A172 (cell line): ENCODE measurements at regions not wholly inside any gene's neighbourhood (a gene's known extent, or its start where the extent isn't known, plus 50 kb on each side); places are given as distances from the start of the nearest gene placed in this dataset.

Experiments used
- DNase-seq: peaks from one replicate; pipeline ENCODE4 v3.0.0-alpha.2; 2015; ENCODE audit warnings: low spot score

DNA sequence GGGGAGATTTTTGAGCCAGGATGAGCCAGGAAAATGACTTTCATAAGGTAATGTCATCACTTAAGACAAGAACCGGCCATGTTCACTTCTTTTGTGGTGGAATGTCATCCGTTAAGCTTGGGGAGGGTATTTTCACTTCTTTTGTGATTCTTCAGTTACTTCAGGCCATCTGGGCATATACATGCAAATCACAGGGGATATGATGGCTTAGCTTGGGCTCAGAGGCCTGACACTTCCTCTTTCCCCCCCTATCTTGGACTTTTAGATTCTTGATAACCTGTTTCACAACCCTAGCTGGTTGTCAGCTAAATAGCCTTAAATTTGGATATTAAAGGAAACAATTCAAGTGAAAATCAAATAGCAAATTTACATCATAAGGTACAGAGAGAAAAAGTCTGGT is 986.0 kb downstream of the NLGN4Y start:
- DNase-seq, result no peak

GRCh38 chrY:15510984-15511650 is 986.8 kb downstream of the NLGN4Y start:
- DNase-seq, result no peak

- DNase-seq, result peak; percentile 27
Measured at GRCh38 chrY:15535131-15535530, 1010.8 kb downstream of the NLGN4Y start.

GRCh38 chrY:15535784-15536511 is 1011.6 kb downstream of the NLGN4Y start:
- peak; percentile 96 for DNase-seq

GRCh38 chrY:15540516-15540915 is 1016.2 kb downstream of the NLGN4Y start:
- no peak for DNase-seq

GRCh38 chrY:15546177-15546754 is 1021.9 kb downstream of the NLGN4Y start:
- no peak for DNase-seq

DNA sequence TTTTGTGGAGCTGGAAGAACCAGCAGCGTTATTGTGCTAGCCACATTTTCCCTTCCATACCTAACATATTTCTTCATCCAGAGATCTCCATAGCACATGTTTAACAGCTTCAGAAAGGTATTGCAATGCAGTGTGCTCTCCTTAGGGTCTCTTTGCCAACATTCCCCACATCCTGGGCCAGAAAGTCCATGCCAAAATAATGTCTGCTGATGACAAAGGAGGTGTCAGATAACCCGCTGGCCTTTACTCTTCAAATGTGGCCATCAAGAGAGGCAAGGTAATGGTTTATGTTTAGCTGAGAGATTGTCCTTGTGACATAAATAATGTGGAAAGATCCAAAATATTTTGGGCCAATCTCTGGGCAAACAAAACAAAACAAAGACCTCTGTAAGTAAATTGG is 1027.7 kb downstream of the NLGN4Y start:
- no peak for DNase-seq

DNA sequence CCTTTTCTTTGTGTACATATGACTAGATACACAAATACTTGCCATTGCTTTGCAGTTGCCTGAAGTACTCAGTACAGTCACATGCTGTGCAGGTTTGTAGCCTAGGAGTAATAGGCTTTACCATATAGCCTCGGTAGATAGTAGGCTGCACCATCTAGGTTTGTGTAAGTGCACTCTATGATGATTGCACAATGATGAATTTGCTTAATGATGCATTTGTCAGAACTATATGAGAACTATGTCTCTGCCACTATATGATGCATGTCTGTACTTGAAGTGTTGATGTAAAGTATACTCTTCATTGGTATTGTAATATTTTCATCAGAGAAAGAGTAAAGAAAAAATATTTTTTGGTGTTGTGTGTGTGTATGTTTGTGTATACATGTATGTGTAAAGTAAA is 1030.7 kb downstream of the NLGN4Y start:
- DNase-seq, result no peak

DNA sequence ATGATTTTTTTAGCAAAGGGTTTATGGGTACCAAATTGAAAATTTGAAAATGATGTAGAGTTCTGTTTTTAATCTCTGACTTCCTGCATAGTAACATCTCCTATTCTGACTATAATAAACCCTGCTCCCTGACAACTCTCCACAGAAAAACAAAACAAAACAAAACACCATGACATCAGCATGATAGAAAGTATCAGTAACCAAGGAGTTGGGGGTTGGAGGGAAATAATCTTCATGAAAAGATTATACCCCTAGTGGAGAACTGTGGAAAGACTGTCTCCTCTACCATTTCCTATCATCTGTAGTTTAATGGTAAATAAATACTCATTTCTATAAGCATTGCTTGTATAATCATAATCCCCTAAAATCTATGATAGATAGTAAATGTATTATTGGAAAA is 1034.8 kb downstream of the NLGN4Y start:
- DNase-seq, result no peak

DNA sequence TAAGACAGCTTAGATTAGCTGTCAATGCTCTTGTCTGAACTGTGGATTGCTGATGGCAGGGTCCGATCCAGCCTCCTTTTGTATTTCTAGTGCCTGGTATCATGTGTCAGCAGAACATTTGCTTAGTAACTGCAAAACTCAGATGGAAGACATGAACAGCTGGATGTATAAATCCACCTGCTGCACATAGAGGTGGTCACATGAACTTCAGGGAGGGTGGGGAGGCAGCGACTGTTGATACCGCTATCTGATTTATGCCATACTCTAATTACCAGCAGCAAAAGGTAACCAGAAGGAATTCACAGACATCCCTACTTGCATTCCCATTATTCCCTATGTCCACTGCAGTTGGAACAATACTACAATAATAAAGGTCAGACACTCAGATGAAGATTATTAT is 1036.5 kb downstream of the NLGN4Y start:
- no peak for DNase-seq

DNA sequence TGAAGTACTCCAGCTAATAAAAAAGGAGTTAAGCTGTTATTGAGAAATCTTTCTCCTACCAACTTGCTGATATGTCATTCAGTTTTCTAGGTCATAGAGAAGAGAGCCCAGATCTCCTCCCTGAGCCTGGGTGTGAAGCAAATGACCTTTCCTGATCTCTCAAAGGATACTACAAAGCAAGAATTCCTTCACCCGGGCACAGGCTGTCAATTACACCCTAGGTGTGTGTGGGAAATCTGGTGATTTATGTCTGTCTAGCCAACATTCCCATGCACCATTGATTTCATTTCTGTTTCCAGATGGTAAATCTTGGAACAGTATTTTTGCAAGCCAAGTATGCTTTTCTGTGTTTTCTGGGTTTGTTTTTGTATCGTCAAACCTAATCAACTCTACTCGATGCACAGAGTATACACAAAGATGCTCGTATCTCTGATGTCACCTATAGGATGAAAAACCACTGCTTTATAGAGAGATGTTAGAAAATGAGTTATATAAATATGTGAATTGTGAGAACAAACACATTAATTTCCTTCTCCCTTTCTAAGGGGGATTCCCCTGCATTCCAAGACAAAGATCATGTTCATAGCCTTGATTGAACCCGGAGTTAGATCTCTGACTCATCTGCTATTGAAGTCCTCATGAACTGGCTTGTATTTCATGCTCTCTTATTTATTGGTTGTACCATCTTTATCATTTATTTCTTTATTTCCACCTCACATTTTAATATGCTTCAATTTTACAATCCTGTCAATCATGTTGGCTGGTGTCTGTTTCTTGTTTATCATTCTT is 1037.4 kb downstream of the NLGN4Y start:
- DNase-seq, result peak; percentile 5

GRCh38 chrY:15577886-15578285 is 1053.6 kb downstream of the NLGN4Y start:
- DNase-seq, result no peak

DNA sequence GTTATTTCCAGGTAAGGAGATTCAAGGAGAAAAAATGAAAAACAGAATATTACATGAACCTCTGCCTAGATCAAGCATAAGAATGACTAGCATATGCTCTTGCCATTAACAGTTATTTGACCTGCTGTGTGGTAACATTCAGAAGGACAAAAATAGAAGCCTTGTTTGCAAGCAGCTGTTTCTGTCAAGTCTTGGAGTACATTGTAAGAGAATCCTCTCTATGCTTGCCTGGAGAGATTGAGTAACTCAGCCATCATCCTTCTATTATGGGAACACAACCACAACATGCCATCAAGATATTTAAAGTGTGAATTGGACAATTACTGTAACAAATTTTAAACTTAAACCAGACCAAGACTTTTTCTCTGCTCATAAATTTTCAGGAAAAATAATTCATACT is 1054.4 kb downstream of the NLGN4Y start:
- DNase-seq, result no peak

- DNase-seq, result peak; percentile 3
Measured at GRCh38 chrY:15579245-15579644, 1054.9 kb downstream of the NLGN4Y start.

GRCh38 chrY:15583111-15583510 is 1058.8 kb downstream of the NLGN4Y start:
- no peak for DNase-seq

DNA sequence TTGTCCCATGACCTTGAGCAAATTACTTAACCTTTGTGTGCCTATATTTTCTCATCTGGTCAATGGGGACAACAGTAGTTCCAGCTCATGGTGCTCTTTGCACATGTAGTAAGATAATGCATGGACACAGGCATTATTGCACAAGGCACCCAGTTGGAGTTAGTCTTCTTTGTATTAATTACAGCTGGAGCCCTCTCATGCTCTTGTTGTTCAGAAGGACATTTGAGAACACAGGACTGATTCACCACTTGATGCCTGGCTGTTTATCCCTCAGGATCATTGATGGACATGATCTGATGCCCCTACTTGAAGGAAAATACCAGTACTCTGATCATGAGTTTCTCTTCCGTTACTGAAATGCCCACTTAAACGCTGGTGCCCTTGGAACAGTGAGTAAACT is 1068.6 kb downstream of the NLGN4Y start:
- DNase-seq, result no peak

DNA sequence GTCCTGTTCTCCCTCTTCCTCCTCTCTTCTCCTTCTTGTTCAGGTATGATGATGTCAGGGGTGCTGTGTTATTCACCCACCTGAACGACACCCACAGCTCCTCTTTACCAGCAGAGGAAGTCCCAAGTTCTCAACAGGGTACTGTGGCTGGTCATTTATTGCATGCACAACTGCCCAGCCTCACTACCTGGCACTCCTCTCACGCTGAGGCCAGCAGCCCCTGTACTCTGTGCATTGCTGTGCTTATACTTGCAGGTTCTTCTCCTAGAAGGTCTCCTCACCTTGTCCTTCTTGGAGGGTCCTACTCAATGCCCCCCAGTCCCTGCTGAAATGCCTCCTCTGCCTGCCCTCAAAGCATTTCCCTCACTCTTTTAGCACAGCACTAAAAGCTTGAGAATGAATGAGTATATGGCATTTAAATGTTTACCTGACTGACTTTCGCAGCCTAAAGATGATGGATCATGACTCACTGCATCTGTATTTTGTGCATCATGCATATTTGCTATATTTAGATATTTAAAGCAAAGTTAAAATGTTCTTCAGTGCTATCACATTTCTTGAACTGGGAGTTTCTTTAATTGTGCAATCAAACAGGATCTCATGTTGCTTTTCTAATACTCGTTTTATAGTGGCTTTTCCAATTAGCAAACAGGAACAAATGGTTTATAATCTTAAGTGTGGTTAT is 1069.3 kb downstream of the NLGN4Y start:
- DNase-seq, result peak; percentile 49

DNA sequence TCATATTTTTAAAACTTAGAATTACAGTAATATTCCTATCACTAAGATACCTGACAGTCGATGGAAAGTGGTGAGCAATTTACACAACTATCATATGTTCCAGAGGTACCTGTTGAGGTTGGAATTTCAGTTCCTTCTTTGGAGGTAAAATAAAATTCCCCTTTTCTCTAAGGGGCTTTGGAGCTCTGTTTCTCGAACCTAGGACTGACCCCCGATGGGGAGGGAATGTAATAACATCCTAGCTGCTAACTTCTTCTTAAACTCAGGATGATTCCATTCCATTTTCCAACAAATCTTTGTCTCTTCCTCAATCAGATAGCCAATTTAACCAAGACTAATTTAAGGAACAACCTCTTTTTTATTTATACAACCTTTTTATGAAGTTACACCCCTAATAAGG is 1069.8 kb downstream of the NLGN4Y start:
- peak; percentile 2 for DNase-seq

- no peak for DNase-seq
Measured at GRCh38 chrY:15600565-15600964, 1076.2 kb downstream of the NLGN4Y start.

- DNase-seq, result no peak
Measured at GRCh38 chrY:15624370-15624769, 1100.0 kb downstream of the NLGN4Y start.

- peak; percentile 8 for DNase-seq
Measured at GRCh38 chrY:15624928-15625327, 1100.6 kb downstream of the NLGN4Y start.

GRCh38 chrY:15648198-15648597 is 1123.9 kb downstream of the NLGN4Y start:
- DNase-seq, result no peak
